ENCODE measurements at regions not wholly inside any gene's neighbourhood (a gene's known extent, or its start where the extent isn't known, plus 50 kb on each side); places are given as distances from the start of the nearest gene placed in this dataset.

- TF ChIP-seq EP300 (IDR thresholded peaks at IDR 0.05; ENCODE audit: low read depth) (no peak), POLR2AphosphoS5 (IDR thresholded peaks at IDR 0.05) (no peak), CTCF (IDR thresholded peaks at IDR 0.05) (no peak)
These were observed 207.0 kb upstream of the PRKCQ start for GRCh38 chr10:6787091-6787490.

Data from transverse colon (tissue), 4 donors.